HEK293 (cell line): ENCODE measurements at regions not wholly inside any gene's neighbourhood (a gene's known extent, or its start where the extent isn't known, plus 50 kb on each side); places are given as distances from the start of the nearest gene placed in this dataset.

ENCODE experiments used
- GLI4 ChIP-seq: fragments of 450-650 bp; formaldehyde crosslinking; IDR thresholded peaks from 2 replicates; pipeline ENCODE4 v1.5.1; 2016; ENCODE audit warnings: missing biosample characterization, missing genetic modification characterization
- PRDM1 ChIP-seq: fragments of 450-650 bp; formaldehyde crosslinking; IDR thresholded peaks from 2 replicates; pipeline ENCODE4; 2016; ENCODE audit warnings: missing biosample characterization, missing genetic modification characterization
- ZBTB8A ChIP-seq: fragments of 450-650 bp; formaldehyde crosslinking; IDR thresholded peaks from 2 replicates; pipeline ENCODE4 v1.5.1; 2016; ENCODE audit warnings: missing biosample characterization, missing genetic modification characterization
- ZNF768 ChIP-seq: fragments of 450-650 bp; formaldehyde crosslinking; IDR thresholded peaks from 2 replicates; pipeline ENCODE4 v1.5.1; 2018; ENCODE audit warnings: missing biosample characterization, mild to moderate bottlenecking, missing genetic modification characterization
- ZNF777 ChIP-seq: fragments of 450-650 bp; formaldehyde crosslinking; IDR thresholded peaks from 2 replicates; pipeline ENCODE4 v1.5.1; 2017; ENCODE audit warnings: missing biosample characterization, missing genetic modification characterization, borderline replicate concordance
- TF ChIP-seq, protein P1 (sequence below): fragments of 450-650 bp; formaldehyde crosslinking; IDR thresholded peaks from 2 replicates; pipeline ENCODE4 v1.5.1; 2016; ENCODE audit warnings: missing biosample characterization, missing genetic modification characterization
- TF ChIP-seq, protein P2 (sequence below): fragments of 450-650 bp; formaldehyde crosslinking; IDR thresholded peaks from 2 replicates; pipeline ENCODE4 v1.5.1; 2017; ENCODE audit warnings: missing biosample characterization, missing genetic modification characterization

DNA sequence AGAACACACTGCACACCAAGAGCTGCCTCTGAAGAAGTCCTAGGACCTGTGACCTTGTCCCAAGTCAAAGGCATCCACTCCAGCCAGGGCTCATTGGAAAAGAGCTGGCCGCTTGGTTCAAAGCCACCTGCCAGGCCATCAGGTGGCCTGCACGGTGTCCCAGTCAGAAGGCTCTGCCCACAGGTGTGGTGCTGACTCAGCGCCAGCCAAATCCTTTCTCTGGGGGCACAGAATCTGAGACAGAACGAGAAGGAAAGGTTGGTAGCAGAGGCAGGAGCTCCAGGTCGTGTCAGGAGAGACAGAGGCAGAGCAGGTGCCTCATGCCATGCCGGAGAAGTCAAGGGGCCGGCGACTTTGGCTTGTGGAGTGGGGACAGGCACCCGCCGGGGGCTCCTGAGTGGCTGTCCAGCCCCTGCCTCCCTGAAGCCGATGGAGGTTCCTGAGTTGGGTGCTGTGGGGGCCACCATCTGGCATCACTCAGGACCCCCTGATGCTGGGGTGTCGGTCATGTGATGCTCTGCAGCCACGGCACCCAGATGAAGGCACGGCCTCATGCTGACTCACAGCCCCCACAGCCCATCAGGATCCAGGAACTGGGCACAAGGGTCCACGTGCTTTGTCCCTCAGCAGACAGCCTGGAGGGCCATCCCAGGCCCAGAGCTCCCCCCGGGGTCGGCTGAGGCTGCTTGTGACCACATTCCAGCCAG lies 128.1 kb upstream of the FOXF1 start:
- no peak for TF ChIP-seq ZBTB8A (tag by site-specific recombination)
- no peak for TF ChIP-seq ZNF777
- TF ChIP-seq ZNF768 (tag by site-specific recombination): no peak
- TF ChIP-seq, protein P1, sequence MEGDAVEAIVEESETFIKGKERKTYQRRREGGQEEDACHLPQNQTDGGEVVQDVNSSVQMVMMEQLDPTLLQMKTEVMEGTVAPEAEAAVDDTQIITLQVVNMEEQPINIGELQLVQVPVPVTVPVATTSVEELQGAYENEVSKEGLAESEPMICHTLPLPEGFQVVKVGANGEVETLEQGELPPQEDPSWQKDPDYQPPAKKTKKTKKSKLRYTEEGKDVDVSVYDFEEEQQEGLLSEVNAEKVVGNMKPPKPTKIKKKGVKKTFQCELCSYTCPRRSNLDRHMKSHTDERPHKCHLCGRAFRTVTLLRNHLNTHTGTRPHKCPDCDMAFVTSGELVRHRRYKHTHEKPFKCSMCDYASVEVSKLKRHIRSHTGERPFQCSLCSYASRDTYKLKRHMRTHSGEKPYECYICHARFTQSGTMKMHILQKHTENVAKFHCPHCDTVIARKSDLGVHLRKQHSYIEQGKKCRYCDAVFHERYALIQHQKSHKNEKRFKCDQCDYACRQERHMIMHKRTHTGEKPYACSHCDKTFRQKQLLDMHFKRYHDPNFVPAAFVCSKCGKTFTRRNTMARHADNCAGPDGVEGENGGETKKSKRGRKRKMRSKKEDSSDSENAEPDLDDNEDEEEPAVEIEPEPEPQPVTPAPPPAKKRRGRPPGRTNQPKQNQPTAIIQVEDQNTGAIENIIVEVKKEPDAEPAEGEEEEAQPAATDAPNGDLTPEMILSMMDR (tag by site-specific recombination): no peak
- TF ChIP-seq GLI4 (tag by site-specific recombination): no peak
- TF ChIP-seq, protein P2, sequence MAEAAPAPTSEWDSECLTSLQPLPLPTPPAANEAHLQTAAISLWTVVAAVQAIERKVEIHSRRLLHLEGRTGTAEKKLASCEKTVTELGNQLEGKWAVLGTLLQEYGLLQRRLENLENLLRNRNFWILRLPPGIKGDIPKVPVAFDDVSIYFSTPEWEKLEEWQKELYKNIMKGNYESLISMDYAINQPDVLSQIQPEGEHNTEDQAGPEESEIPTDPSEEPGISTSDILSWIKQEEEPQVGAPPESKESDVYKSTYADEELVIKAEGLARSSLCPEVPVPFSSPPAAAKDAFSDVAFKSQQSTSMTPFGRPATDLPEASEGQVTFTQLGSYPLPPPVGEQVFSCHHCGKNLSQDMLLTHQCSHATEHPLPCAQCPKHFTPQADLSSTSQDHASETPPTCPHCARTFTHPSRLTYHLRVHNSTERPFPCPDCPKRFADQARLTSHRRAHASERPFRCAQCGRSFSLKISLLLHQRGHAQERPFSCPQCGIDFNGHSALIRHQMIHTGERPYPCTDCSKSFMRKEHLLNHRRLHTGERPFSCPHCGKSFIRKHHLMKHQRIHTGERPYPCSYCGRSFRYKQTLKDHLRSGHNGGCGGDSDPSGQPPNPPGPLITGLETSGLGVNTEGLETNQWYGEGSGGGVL (tag by site-specific recombination): no peak
- no peak for TF ChIP-seq PRDM1 (tag by site-specific recombination)
